ENCODE measurements at regions not wholly inside any gene's neighbourhood (a gene's known extent, or its start where the extent isn't known, plus 50 kb on each side); places are given as distances from the start of the nearest gene placed in this dataset.

DNA sequence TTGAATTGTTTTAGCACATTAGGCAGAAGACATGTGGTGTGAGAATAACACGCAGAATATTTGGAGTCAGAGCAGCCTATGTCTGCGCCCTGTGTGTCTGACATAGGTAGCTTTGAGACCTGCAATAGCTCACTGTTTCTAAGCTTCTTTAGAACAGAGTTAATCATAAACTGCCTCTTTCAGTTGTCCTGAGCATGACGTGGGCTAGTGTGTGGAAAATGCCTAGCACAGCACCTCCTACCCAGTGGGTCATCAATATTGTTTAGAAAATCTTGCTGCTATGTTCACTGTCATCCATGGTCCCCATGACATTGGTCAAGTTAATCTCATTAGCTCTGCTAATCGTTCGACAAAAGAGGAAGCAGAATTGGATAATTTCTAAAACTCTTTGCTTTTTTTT, 357.4 kb upstream of the SGCD start:
- DNase-seq (ENCODE audit: low read depth in 1 of 2, low spot score in 2 of 2) (no peak), FAIRE-seq (no peak)
- no peaks in the 10 kb centered on the region for H3K27me3 ChIP-seq (replicated peaks in 1 of 4; ENCODE audit: control insufficient read depth in 3 of 4, extremely low read depth in 1 of 4, insufficient read depth in 3 of 4, low read length in 3 of 4)
- H3K23ac ChIP-seq (ENCODE audit: insufficient read length): no peak overlapping the region
- CTCF ChIA-PET (ENCODE audit: partially characterized antibody): no interaction called here
- H2BK20ac ChIP-seq (ENCODE audit: low read length): no peak overlapping the region
- H3K4ac ChIP-seq (replicated peaks; ENCODE audit: insufficient read length, low read depth, low read length): no peak overlapping the region
- no peak overlapping the region for H2BK5ac ChIP-seq (ENCODE audit: low read depth, low read length)
- H4K5ac ChIP-seq (ENCODE audit: insufficient read length, low read depth, low read length): no peak overlapping the region
- no peaks in the 10 kb centered on the region for H4K20me1 ChIP-seq (replicated peaks in 1 of 2; ENCODE audit: control insufficient read depth in 1 of 2, insufficient read depth in 2 of 2, low read length in 2 of 2)
- no peak overlapping the region for H3K18ac ChIP-seq (ENCODE audit: extremely low read depth, low read length)
- H3K14ac ChIP-seq (ENCODE audit: insufficient read length): no peak overlapping the region
- H3K4me3 ChIP-seq (ENCODE audit: extremely low read depth in 1 of 4, insufficient read depth in 2 of 4, low read depth in 3 of 4, low read length in 4 of 4): no peak overlapping the region
- no peak overlapping the region for H4K8ac ChIP-seq (ENCODE audit: extremely low read depth, insufficient read depth, low read length)
- no peak overlapping the region for H2BK12ac ChIP-seq (ENCODE audit: low read depth, low read length)
- H3K79me2 ChIP-seq (ENCODE audit: control insufficient read depth in 1 of 2, insufficient read depth in 2 of 2, low read length in 2 of 2): no peaks in the 10 kb centered on the region
- no peak overlapping the region for H2BK120ac ChIP-seq (replicated peaks; ENCODE audit: low read depth, low read length)
- H2BK15ac ChIP-seq (ENCODE audit: low read length): no peak overlapping the region
- no peak overlapping the region for H3K56ac ChIP-seq (replicated peaks; ENCODE audit: insufficient read length, low read depth, low read length)
- no peak overlapping the region for H3K9ac ChIP-seq (replicated peaks in 1 of 4; ENCODE audit: extremely low read depth in 1 of 4, low read depth in 3 of 4, low read length in 3 of 4)
- no peak overlapping the region for H4K91ac ChIP-seq (replicated peaks; ENCODE audit: insufficient read length, low read length)
- no peaks in the 10 kb centered on the region for H3K9me3 ChIP-seq (ENCODE audit: insufficient read depth in 2 of 2, low read depth in 1 of 2, low read length in 1 of 2)
- H3K79me1 ChIP-seq (ENCODE audit: low read depth, low read length): no peaks in the 10 kb centered on the region
- 89% methylated on average over 5 of the region's 5 CpGs; no CpG with 5 or more reads in 1 of the 2 experiments for WGBS, 2 experiments (ENCODE audit: extremely low coverage in 1 of 2, insufficient coverage in 1 of 2, insufficient read length in 1 of 2, insufficient replicate concordance in 2 of 2, low coverage in 1 of 2, low lambda C conversion rate in 2 of 2, missing lambda C conversion rate in 1 of 2)
- no peaks in the 10 kb centered on the region for H3K36me3 ChIP-seq (ENCODE audit: control insufficient read depth in 2 of 4, insufficient read depth in 4 of 4, low read length in 3 of 4)
- no peaks in the 10 kb centered on the region for H3K4me1 ChIP-seq (replicated peaks in 1 of 4; ENCODE audit: control insufficient read depth in 3 of 4, insufficient read depth in 4 of 4, low read length in 3 of 4)
- H2AFZ ChIP-seq (ENCODE audit: low read length): no peak overlapping the region
- POLR2A ChIA-PET (ENCODE audit: partially characterized antibody): no interaction called here
- H2AK5ac ChIP-seq (ENCODE audit: low read depth, low read length): no peak overlapping the region
- no peak overlapping the region for H3K4me2 ChIP-seq (ENCODE audit: insufficient read depth in 1 of 2, low read depth in 2 of 2, low read length in 2 of 2)
- H3K27ac ChIP-seq (ENCODE audit: low read depth, low read length): no peak overlapping the region
- H3K23me2 ChIP-seq (ENCODE audit: low read depth, low read length): no peaks in the 10 kb centered on the region; the same call in 1 of the 2 replicates
- TF ChIP-seq, protein P1, sequence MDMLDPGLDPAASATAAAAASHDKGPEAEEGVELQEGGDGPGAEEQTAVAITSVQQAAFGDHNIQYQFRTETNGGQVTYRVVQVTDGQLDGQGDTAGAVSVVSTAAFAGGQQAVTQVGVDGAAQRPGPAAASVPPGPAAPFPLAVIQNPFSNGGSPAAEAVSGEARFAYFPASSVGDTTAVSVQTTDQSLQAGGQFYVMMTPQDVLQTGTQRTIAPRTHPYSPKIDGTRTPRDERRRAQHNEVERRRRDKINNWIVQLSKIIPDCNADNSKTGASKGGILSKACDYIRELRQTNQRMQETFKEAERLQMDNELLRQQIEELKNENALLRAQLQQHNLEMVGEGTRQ (IDR thresholded peaks at IDR 0.05; ENCODE audit: low read length): no peak
- TF ChIP-seq TEAD4 (IDR thresholded peaks at IDR 0.05; ENCODE audit: low read depth, low read length) (no peak), POLR2A (IDR thresholded peaks at IDR 0.05; ENCODE audit: control extremely low read depth in 1 of 2, low read depth in 2 of 2, low read length in 2 of 2) (no peak), SP1 (IDR thresholded peaks at IDR 0.05; ENCODE audit: low read depth, low read length) (no peak), ASH2L (IDR thresholded peaks at IDR 0.05; ENCODE audit: low read length) (no peak), KDM1A (IDR thresholded peaks at IDR 0.05; ENCODE audit: borderline replicate concordance, low read length) (no peak), SIX5 (IDR thresholded peaks at IDR 0.05; ENCODE audit: low read depth, low read length) (no peak), KDM4A (IDR thresholded peaks at IDR 0.05; ENCODE audit: low read depth, low read length, severe bottlenecking) (no peak), NRF1 (IDR thresholded peaks at IDR 0.05; ENCODE audit: low read depth, low read length) (no peak)

Measured in H1 (cell line).